Bronchial epithelial cell (primary cell): ENCODE measurements at regions not wholly inside any gene's neighbourhood (a gene's known extent, or its start where the extent isn't known, plus 50 kb on each side); places are given as distances from the start of the nearest gene placed in this dataset.
"Not testable (repeated sequence)": the region's sequence is repeated elsewhere in the genome, so short reads cannot be mapped to it uniquely, and the experiment has no call there.

Source experiments
- DNase-seq: peaks from one replicate; pipeline ENCODE4 v3.0.0-alpha.2; 2010; ENCODE audit warnings: low read depth
- FAIRE-seq: peaks from 2 replicates; lab custom pipeline; 2011; peaks lifted over from hg19 to GRCh38; lab: Jason Lieb, UNC
- H3K27me3 ChIP-seq: 2 replicates; pipeline ENCODE4 v1.5.1; 2011; ENCODE audit warnings: low read length; ENCODE audit not compliant: control insufficient read depth, insufficient read depth
- H3K36me3 ChIP-seq: 2 replicates; pipeline ENCODE4 v1.5.1; 2011; ENCODE audit warnings: low read length; ENCODE audit not compliant: control insufficient read depth, insufficient read depth
- H3K4me3 ChIP-seq: 2 replicates; pipeline ENCODE4 v1.5.1; 2011; ENCODE audit warnings: mild to moderate bottlenecking, low read depth, low read length, control low read depth
- TF ChIP-seq, protein P1 (sequence below): IDR thresholded peaks from 2 replicates; pipeline ENCODE4 v1.5.1; 2011; ENCODE audit warnings: mild to moderate bottlenecking, moderate library complexity, low read length, control low read depth, inconsistent platforms; ENCODE audit not compliant: insufficient read depth, severe bottlenecking

- H3K36me3 ChIP-seq: no peaks in the 10 kb centered on the region
- TF ChIP-seq, protein P1, sequence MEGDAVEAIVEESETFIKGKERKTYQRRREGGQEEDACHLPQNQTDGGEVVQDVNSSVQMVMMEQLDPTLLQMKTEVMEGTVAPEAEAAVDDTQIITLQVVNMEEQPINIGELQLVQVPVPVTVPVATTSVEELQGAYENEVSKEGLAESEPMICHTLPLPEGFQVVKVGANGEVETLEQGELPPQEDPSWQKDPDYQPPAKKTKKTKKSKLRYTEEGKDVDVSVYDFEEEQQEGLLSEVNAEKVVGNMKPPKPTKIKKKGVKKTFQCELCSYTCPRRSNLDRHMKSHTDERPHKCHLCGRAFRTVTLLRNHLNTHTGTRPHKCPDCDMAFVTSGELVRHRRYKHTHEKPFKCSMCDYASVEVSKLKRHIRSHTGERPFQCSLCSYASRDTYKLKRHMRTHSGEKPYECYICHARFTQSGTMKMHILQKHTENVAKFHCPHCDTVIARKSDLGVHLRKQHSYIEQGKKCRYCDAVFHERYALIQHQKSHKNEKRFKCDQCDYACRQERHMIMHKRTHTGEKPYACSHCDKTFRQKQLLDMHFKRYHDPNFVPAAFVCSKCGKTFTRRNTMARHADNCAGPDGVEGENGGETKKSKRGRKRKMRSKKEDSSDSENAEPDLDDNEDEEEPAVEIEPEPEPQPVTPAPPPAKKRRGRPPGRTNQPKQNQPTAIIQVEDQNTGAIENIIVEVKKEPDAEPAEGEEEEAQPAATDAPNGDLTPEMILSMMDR: no peak
- no peaks in the 10 kb centered on the region for H3K27me3 ChIP-seq
- DNase-seq: no peak
- no peak for FAIRE-seq
- H3K4me3 ChIP-seq: no peak overlapping the region
These were observed 325.3 kb upstream of the TARS1 start for GRCh38 chr5:33115467-33115866.

- DNase-seq (peak; percentile 94), FAIRE-seq (no peak)
- TF ChIP-seq, protein P1: no peak
- no peak overlapping the region for H3K4me3 ChIP-seq
- no peaks in the 10 kb centered on the region for H3K27me3 ChIP-seq
- no peaks in the 10 kb centered on the region for H3K36me3 ChIP-seq
These were observed 321.9 kb upstream of the TARS1 start for GRCh38 chr5:33118761-33119415.

DNA sequence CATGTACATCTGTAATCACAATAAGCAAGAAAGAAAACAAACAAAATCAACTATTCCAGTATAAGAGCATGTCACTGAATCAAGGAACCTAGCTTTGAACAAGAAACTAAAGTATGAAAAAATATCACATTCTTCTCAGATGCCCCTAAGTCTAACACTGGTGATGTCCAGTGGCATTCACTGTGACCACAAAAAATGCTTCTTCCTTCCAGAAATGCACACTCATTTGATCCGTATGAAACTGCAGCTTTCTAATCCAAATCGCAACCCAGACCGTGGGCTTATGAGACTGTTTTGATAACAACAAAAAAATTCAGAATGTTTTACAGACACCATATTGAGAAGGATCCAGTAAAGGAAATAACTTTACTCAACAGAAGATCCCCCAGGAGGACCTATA is 320.1 kb upstream of the TARS1 start:
- no peaks in the 10 kb centered on the region for H3K36me3 ChIP-seq
- DNase-seq (no peak), FAIRE-seq (no peak)
- no peaks in the 10 kb centered on the region for H3K27me3 ChIP-seq
- TF ChIP-seq, protein P1: no peak
- no peak overlapping the region for H3K4me3 ChIP-seq

DNA sequence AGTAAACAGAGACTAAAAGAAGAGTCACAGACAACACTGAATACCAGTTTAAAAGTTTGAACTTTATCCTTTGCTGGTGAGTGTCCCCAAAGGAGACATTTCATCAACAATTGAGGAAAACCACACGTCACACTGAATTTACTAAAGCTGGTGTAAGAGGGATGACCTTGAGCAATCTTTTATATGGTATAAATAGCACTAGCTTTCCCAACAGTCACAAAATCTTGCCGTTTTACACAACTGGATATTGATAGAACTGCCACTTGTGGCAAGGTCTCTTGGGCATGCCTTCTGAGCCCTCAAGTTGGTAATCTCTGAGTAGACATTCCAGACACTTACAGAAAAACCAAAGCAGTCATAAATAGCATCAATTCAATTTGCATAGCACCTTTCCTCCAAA is 311.5 kb upstream of the TARS1 start:
- TF ChIP-seq, protein P1: no peak
- DNase-seq (no peak), FAIRE-seq (no peak)
- Histone ChIP-seq H3K36me3 (no peaks in the 10 kb centered on the region), H3K27me3 (no peaks in the 10 kb centered on the region), H3K4me3 (no peak overlapping the region)

DNA sequence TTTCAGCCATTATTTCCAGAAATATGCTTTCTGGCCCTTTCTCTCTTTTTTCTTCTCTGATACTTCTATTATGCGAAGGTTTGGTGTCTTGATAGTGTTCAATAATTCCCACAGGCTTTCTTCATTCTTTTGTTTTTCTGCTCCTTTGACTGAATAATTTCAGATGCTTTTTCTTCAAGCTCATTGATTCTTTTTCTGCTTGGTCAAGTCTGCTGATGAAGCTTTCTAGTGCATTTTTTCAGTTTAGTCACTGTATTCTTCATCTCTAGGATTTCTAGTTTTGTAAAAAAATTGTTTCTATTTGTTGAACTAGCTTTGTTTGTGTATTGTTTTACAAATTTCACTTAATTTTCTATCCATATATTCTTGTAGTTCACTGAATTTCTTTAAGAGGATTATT is 304.0 kb upstream of the TARS1 start:
- TF ChIP-seq, protein P1: no peak
- FAIRE-seq (no peak), DNase-seq (no peak)
- Histone ChIP-seq H3K27me3 (no peaks in the 10 kb centered on the region), H3K4me3 (no peak overlapping the region), H3K36me3 (no peaks in the 10 kb centered on the region)

DNA sequence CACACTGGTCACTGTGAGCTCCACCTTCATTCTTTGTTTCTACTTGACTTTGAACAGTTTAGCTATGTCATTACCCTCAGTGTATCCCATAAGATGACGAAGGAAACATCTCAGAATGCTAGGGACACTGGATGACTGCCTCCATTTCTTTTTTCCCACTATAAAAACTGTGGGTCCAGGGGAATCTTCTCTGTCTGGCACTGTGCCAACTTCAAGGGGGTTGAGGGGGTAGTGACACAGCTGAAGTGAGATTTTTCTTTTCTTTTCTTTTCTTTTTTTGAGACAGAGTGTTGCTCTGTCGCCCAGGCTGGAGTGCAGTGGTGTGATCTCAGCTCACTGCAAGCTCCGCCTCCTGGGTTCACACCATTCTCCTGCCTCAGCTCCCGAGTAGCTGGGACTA is 302.6 kb upstream of the TARS1 start:
- H3K36me3 ChIP-seq, H3K27me3 ChIP-seq, FAIRE-seq, H3K4me3 ChIP-seq, DNase-seq: not testable (repeated sequence)
